ENCODE measurements at regions not wholly inside any gene's neighbourhood (a gene's known extent, or its start where the extent isn't known, plus 50 kb on each side); places are given as distances from the start of the nearest gene placed in this dataset.
"Not testable (repeated sequence)": the region's sequence is repeated elsewhere in the genome, so short reads cannot be mapped to it uniquely, and the experiment has no call there.

GRCh38 chr15:35936284-35936683 lies 390.3 kb upstream of the DPH6 start:
- no peak for ATAC-seq

- no peak for ATAC-seq
Measured at GRCh38 chr15:35937380-35937779, 391.4 kb upstream of the DPH6 start.

GRCh38 chr15:35944945-35945585 lies 399.1 kb upstream of the DPH6 start:
- no peak for ATAC-seq

- ATAC-seq: no peak
Measured at GRCh38 chr15:35953424-35953823, 407.5 kb upstream of the DPH6 start.

GRCh38 chr15:35956056-35956455 lies 410.1 kb upstream of the DPH6 start:
- no peak for ATAC-seq

- ATAC-seq: no peak
Measured at GRCh38 chr15:35958021-35958420, 412.1 kb upstream of the DPH6 start.

GRCh38 chr15:35958975-35959374 lies 413.0 kb upstream of the DPH6 start:
- ATAC-seq: no peak

- ATAC-seq: no peak
Measured at GRCh38 chr15:35963326-35963725, 417.4 kb upstream of the DPH6 start.

- no peak for ATAC-seq
Measured at GRCh38 chr15:35966781-35967180, 420.8 kb upstream of the DPH6 start.

GRCh38 chr15:35967968-35968367 lies 422.0 kb upstream of the DPH6 start:
- not testable (repeated sequence) for ATAC-seq

- no peak for ATAC-seq
Measured at GRCh38 chr15:35973029-35973428, 427.1 kb upstream of the DPH6 start.

- ATAC-seq: no peak
Measured at GRCh38 chr15:35974052-35974451, 428.1 kb upstream of the DPH6 start.

GRCh38 chr15:35975941-35976340 lies 430.0 kb upstream of the DPH6 start:
- no peak for ATAC-seq

- ATAC-seq: no peak
Measured at GRCh38 chr15:35979608-35980007, 433.6 kb upstream of the DPH6 start.

- no peak for ATAC-seq
Measured at GRCh38 chr15:35980719-35981118, 434.8 kb upstream of the DPH6 start.

- ATAC-seq: no peak
Measured at GRCh38 chr15:35986191-35986721, 440.3 kb upstream of the DPH6 start.

GRCh38 chr15:35987056-35987455 lies 441.1 kb upstream of the DPH6 start:
- no peak for ATAC-seq

- no peak for ATAC-seq
Measured at GRCh38 chr15:35991386-35991785, 445.4 kb upstream of the DPH6 start.

GRCh38 chr15:35992791-35993190 lies 446.8 kb upstream of the DPH6 start:
- no peak for ATAC-seq

- no peak for ATAC-seq
Measured at GRCh38 chr15:35993196-35993595, 447.2 kb upstream of the DPH6 start.

- ATAC-seq: no peak
Measured at GRCh38 chr15:35994876-35995275, 448.9 kb upstream of the DPH6 start.

- no peak for ATAC-seq
Measured at GRCh38 chr15:35998663-35999602, 453.0 kb upstream of the DPH6 start.

GRCh38 chr15:36004891-36005490 lies 459.0 kb upstream of the DPH6 start:
- ATAC-seq: no peak

GRCh38 chr15:36005542-36005941 lies 459.6 kb upstream of the DPH6 start:
- no peak for ATAC-seq

Measured in activated CD4-positive, CD25-positive, alpha-beta regulatory T cell treated with anti-CD3 and anti-CD28 coated beads, Interleukin-2, amount 50 U/mL, for 24 hours (primary cell).